Effector CD8-positive, alpha-beta T cell (primary cell): ENCODE measurements at regions not wholly inside any gene's neighbourhood (a gene's known extent, or its start where the extent isn't known, plus 50 kb on each side); places are given as distances from the start of the nearest gene placed in this dataset.
"Not testable (repeated sequence)": the region's sequence is repeated elsewhere in the genome, so short reads cannot be mapped to it uniquely, and the experiment has no call there.

Source experiments
- DNase-seq: peaks from one replicate; lab custom pipeline; 2025; lab: John Stamatoyannopoulos, UW

- DNase-seq: no peak
Observed at GRCh38 chr1:47522935-47523834, 85.3 kb downstream of the FOXD2 start.

- DNase-seq: no peak
Observed at GRCh38 chr1:47523835-47524215, 86.0 kb downstream of the FOXD2 start.

- DNase-seq: no peak
Observed at GRCh38 chr1:47524272-47524671, 86.4 kb downstream of the FOXD2 start.

- DNase-seq: no peak
Observed at GRCh38 chr1:47527653-47528272, 89.9 kb downstream of the FOXD2 start.

- no peak for DNase-seq
Observed at GRCh38 chr1:47529520-47530098, 91.8 kb downstream of the FOXD2 start.

- no peak for DNase-seq
Observed at GRCh38 chr1:47532921-47533792, 95.3 kb downstream of the FOXD2 start.

GRCh38 chr1:47533793-47534328 lies 96.0 kb downstream of the FOXD2 start:
- no peak for DNase-seq

- DNase-seq: no peak
Observed at GRCh38 chr1:47534436-47534835, 96.6 kb downstream of the FOXD2 start.

- DNase-seq: no peak
Observed at GRCh38 chr1:47536646-47537118, 98.8 kb downstream of the FOXD2 start.

GRCh38 chr1:47537268-47537667 lies 99.4 kb downstream of the FOXD2 start:
- DNase-seq: no peak

- DNase-seq: no peak
Observed at GRCh38 chr1:47537966-47538365, 100.1 kb downstream of the FOXD2 start.

GRCh38 chr1:47538530-47538929 lies 100.7 kb downstream of the FOXD2 start:
- DNase-seq: not testable (repeated sequence)

GRCh38 chr1:47541705-47542104 lies 103.9 kb downstream of the FOXD2 start:
- DNase-seq: not testable (repeated sequence)

GRCh38 chr1:47543089-47543488 lies 105.2 kb downstream of the FOXD2 start:
- DNase-seq: not testable (repeated sequence)

GRCh38 chr1:47545912-47546483 lies 108.2 kb downstream of the FOXD2 start:
- no peak for DNase-seq

- no peak for DNase-seq
Observed at GRCh38 chr1:47547753-47548573, 110.1 kb downstream of the FOXD2 start.

GRCh38 chr1:47548637-47549036 lies 110.8 kb downstream of the FOXD2 start:
- no peak for DNase-seq

GRCh38 chr1:47549532-47549931 lies 111.7 kb downstream of the FOXD2 start:
- DNase-seq: no peak

GRCh38 chr1:47550929-47551328 lies 113.1 kb downstream of the FOXD2 start:
- DNase-seq: no peak

- DNase-seq: no peak
Observed at GRCh38 chr1:47551971-47552528, 114.2 kb downstream of the FOXD2 start.
